Endothelial cell of umbilical vein (primary cell): ENCODE measurements at regions not wholly inside any gene's neighbourhood (a gene's known extent, or its start where the extent isn't known, plus 50 kb on each side); places are given as distances from the start of the nearest gene placed in this dataset.

ENCODE experiments used
- BruUV-seq: library from RNA; stranded (reverse); fragments of 400-500 nt; replicated peaks from 2 replicates; lab custom pipeline; 2021; lab: Mats Ljungman, UMichigan
- CTCF ChIA-PET: fragments of 300-600, 350-600 bp; sonication (Branson Sonifier 250); formaldehyde crosslinking; loops from one replicate; lab custom pipeline; 2021; ENCODE audit warnings: antibody characterized with exemption, inconsistent platforms; lab: Charles Lee
- POLR2A ChIA-PET: fragments of 300-600, 350-600 bp; sonication (Branson Sonifier 250); formaldehyde crosslinking; loops from one replicate; lab custom pipeline; 2021; ENCODE audit warnings: antibody characterized with exemption, inconsistent platforms; lab: Charles Lee
- DNase-seq: peaks from one replicate; pipeline ENCODE4 v3.0.0-alpha.2; 2011; ENCODE audit warnings: low read depth, low spot score
- FAIRE-seq: peaks from 2 replicates; lab custom pipeline; 2011; peaks lifted over from hg19 to GRCh38; lab: Jason Lieb, UNC
- H2AFZ ChIP-seq: 2 replicates; pipeline ENCODE4 v1.6.0; 2012; ENCODE audit warnings: low read depth, low read length, control low read depth, inconsistent platforms
- H3K27ac ChIP-seq: 2 replicates; pipeline ENCODE4 v1.5.1; 2011; ENCODE audit warnings: low read depth, mild to moderate bottlenecking, control low read depth, low read length, moderate library complexity; ENCODE audit not compliant: insufficient read depth
- H3K27me3 ChIP-seq, 2 experiments: 2 replicates each; pipeline versions ENCODE4 v1.6.0 to v1.6.1; 2011; ENCODE audit warnings: low read length in 2 of 2, mixed read lengths in 1 of 2; ENCODE audit not compliant: control insufficient read depth in 2 of 2, insufficient read depth in 2 of 2
- H3K36me3 ChIP-seq, 2 experiments: 2 replicates in 1 of 2; 3 replicates in 1 of 2; pipeline ENCODE4 v1.5.1; 2011; ENCODE audit warnings: low read length in 2 of 2, mild to moderate bottlenecking in 1 of 2, moderate library complexity in 1 of 2; ENCODE audit not compliant: control insufficient read depth in 2 of 2, insufficient read depth in 2 of 2; ENCODE audit errors: extremely low read depth in 1 of 2
- H3K4me1 ChIP-seq: 3 replicates; pipeline ENCODE4 v1.5.1; 2011; ENCODE audit warnings: mild to moderate bottlenecking, low read length; ENCODE audit not compliant: control insufficient read depth, insufficient read depth; ENCODE audit errors: extremely low read depth
- H3K4me2 ChIP-seq: 2 replicates; pipeline ENCODE4 v1.6.1; 2011; ENCODE audit warnings: low read length, control low read depth, mixed read lengths; ENCODE audit not compliant: insufficient read depth
- H3K4me3 ChIP-seq, 3 experiments: fragments of 200-600 bp in 1 of 3; sonication (generic), shearing (Covaris generic) in 1 of 3; replicated peaks in 1 of 3; 2 replicates each; pipeline ENCODE4 v1.5.1; 2011 to 2016; ENCODE audit warnings: control low read depth in 3 of 3, low read length in 3 of 3, mild to moderate bottlenecking in 2 of 3, inconsistent platforms in 1 of 3, low read depth in 1 of 3, moderate library complexity in 1 of 3; ENCODE audit not compliant: insufficient read depth in 1 of 3
- H3K79me2 ChIP-seq: 2 replicates; pipeline ENCODE4 v1.6.0; 2012; ENCODE audit warnings: low read length, inconsistent platforms; ENCODE audit not compliant: control insufficient read depth, insufficient read depth
- H3K9ac ChIP-seq: replicated peaks from 2 replicates; pipeline ENCODE3; 2011; ENCODE audit warnings: low read length, control low read depth; ENCODE audit not compliant: insufficient read depth; ENCODE audit errors: extremely low read depth
- H3K9me1 ChIP-seq: replicated peaks from 3 replicates; pipeline ENCODE4 v1.6.0; 2011; ENCODE audit warnings: mild to moderate bottlenecking, low read length; ENCODE audit not compliant: control insufficient read depth, insufficient read depth; ENCODE audit errors: extremely low read depth
- H3K9me3 ChIP-seq: replicated peaks from 2 replicates; pipeline ENCODE4 v1.5.1; 2012; ENCODE audit warnings: low read length, inconsistent platforms; ENCODE audit not compliant: control insufficient read depth, insufficient read depth
- H4K20me1 ChIP-seq: replicated peaks from 2 replicates; pipeline ENCODE3; 2011; ENCODE audit warnings: mild to moderate bottlenecking, low read length; ENCODE audit not compliant: control insufficient read depth, insufficient read depth; ENCODE audit errors: extremely low read depth
- CTCF ChIP-seq, 2 donors: IDR thresholded peaks; 1 replicate in 1 of 2; 2 replicates in 1 of 2; pipeline ENCODE4 v1.5.1; 2011; ENCODE audit warnings: low read length in 2 of 2, mild to moderate bottlenecking in 2 of 2, moderate library complexity in 2 of 2, control low read depth in 1 of 2, inconsistent platforms in 1 of 2, low read depth in 1 of 2; ENCODE audit not compliant: insufficient read depth in 1 of 2; ENCODE audit errors: extremely low read depth in 1 of 2
- EZH2 ChIP-seq: IDR thresholded peaks from 2 replicates; pipeline ENCODE4 v1.6.1; 2012; ENCODE audit warnings: borderline replicate concordance, low read depth, mild to moderate bottlenecking, moderate library complexity, low read length, inconsistent platforms; ENCODE audit not compliant: severe bottlenecking
- FOS ChIP-seq: IDR thresholded peaks from 2 replicates; pipeline ENCODE4 v1.6.1; 2011; ENCODE audit warnings: mild to moderate bottlenecking, low read length, moderate library complexity, borderline replicate concordance; ENCODE audit not compliant: insufficient read depth
- GATA2 ChIP-seq: IDR thresholded peaks from 2 replicates; pipeline ENCODE4 v1.7.0; 2011; ENCODE audit warnings: low read depth, mild to moderate bottlenecking, moderate library complexity, mixed read lengths, low read length; ENCODE audit not compliant: insufficient read length, insufficient read depth
- JUN ChIP-seq: IDR thresholded peaks from 2 replicates; pipeline ENCODE4 v1.6.1; 2011; ENCODE audit warnings: borderline replicate concordance, low read depth; ENCODE audit not compliant: insufficient read length, insufficient read depth
- MAX ChIP-seq: IDR thresholded peaks from 2 replicates; pipeline ENCODE4 v1.6.1; 2011; ENCODE audit not compliant: insufficient read depth, insufficient read length
- MYC ChIP-seq: IDR thresholded peaks from one replicate; pipeline ENCODE4 v1.6.1; 2011; ENCODE audit warnings: mild to moderate bottlenecking, low read depth, low read length
- POLR2A ChIP-seq: IDR thresholded peaks from 2 replicates; pipeline ENCODE4 v1.6.1; 2012; ENCODE audit warnings: low read depth, mild to moderate bottlenecking, control low read depth, low read length
- POLR2AphosphoS5 ChIP-seq: IDR thresholded peaks from 2 replicates; pipeline ENCODE4 v1.6.1; 2012; ENCODE audit warnings: low read depth, mild to moderate bottlenecking, control low read depth, low read length, moderate library complexity; ENCODE audit not compliant: insufficient read depth
- dilution Hi-C: fragments of 300-500 bp; cut with MboI; formaldehyde crosslinking; loops from one replicate; pipeline ENCODE4 v1.15.0; 2019; ENCODE audit warnings: low sequenced_read_pairs; ENCODE audit not compliant: extremely low pct_ligation_motif_present
- intact Hi-C: fragments of 100-400 bp; cut with micrococcal nuclease; formaldehyde crosslinking; loops from one replicate; pipeline ENCODE4 v1.10.0; 2022

GRCh38 chr5:153275695-153276094 lies 214.8 kb upstream of the GRIA1 start:
- H3K4me1 ChIP-seq, result no peaks in the 10 kb centered on the region
- no peak overlapping the region for H3K9ac ChIP-seq
- no peak overlapping the region for H3K4me3 ChIP-seq
- no peaks in the 10 kb centered on the region for H3K9me1 ChIP-seq
- H3K9me3 ChIP-seq, result no peaks in the 10 kb centered on the region
- TF ChIP-seq JUN, result no peak
- TF ChIP-seq POLR2A, result no peak
- TF ChIP-seq EZH2, result no peak
- TF ChIP-seq POLR2AphosphoS5, result no peak
- no peak for TF ChIP-seq FOS
- TF ChIP-seq MAX, result no peak
- no peak for TF ChIP-seq GATA2
- no peak for TF ChIP-seq CTCF (IDR thresholded peaks at IDR 0.05; ENCODE audit: extremely low read depth in 1 of 2, insufficient read depth in 1 of 2, low read depth in 1 of 2, low read length in 2 of 2)
- TF ChIP-seq MYC, result no peak
- FAIRE-seq, result no peak
- no peak overlapping the region for H3K4me2 ChIP-seq
- no peak overlapping the region for H3K27ac ChIP-seq
- dilution Hi-C loops, result no loop called here
- H4K20me1 ChIP-seq, result no peaks in the 10 kb centered on the region
- H2AFZ ChIP-seq, result no peak overlapping the region
- H3K36me3 ChIP-seq, result no peaks in the 10 kb centered on the region
- ChIA-PET POLR2A (no interaction called here), CTCF (no interaction called here)
- H3K79me2 ChIP-seq, result no peaks in the 10 kb centered on the region
- intact Hi-C loops, result no loop called here
- no peaks in the 10 kb centered on the region for H3K27me3 ChIP-seq
- BruUV-seq, result no TSS peak
- DNase-seq, result no peak
